WTC11 (cell line): ENCODE measurements at regions not wholly inside any gene's neighbourhood (a gene's known extent, or its start where the extent isn't known, plus 50 kb on each side); places are given as distances from the start of the nearest gene placed in this dataset.

ENCODE experiments used
- ATAC-seq: fragments of 200-7000 bp; cut with Tn5 transposase; 2 replicates; pipeline ENCODE4 v1.10.0; 2021; ENCODE audit warnings: mild to moderate bottlenecking, moderate library complexity
- CTCF ChIA-PET: fragments of 300-600 bp; sonication (Branson Sonifier 250); formaldehyde crosslinking; loops from one replicate; lab custom pipeline; 2021; ENCODE audit warnings: antibody characterized with exemption; lab: Charles Lee
- POLR2A ChIA-PET: fragments of 350-600 bp; sonication (Branson Sonifier 250); formaldehyde crosslinking; loops from one replicate; lab custom pipeline; 2021; ENCODE audit warnings: antibody characterized with exemption; lab: Charles Lee
- DNase-seq: peaks from one replicate; pipeline ENCODE4 v3.0.0; 2021; ENCODE audit warnings: low spot score
- H3K27ac Mint-ChIP-seq: 2 replicates; pipeline ENCODE4 v1.8.0; 2021; ENCODE audit warnings: mixed read lengths
- H3K27me3 Mint-ChIP-seq: 2 replicates; pipeline ENCODE4 v1.8.0; 2021; ENCODE audit warnings: low read depth, mild to moderate bottlenecking, moderate library complexity, mixed read lengths
- H3K36me3 Mint-ChIP-seq: 2 replicates; pipeline ENCODE4 v1.8.0; 2021; ENCODE audit warnings: mixed read lengths
- H3K4me1 Mint-ChIP-seq: 2 replicates; pipeline ENCODE4 v1.8.0; 2022; ENCODE audit warnings: mixed read lengths
- H3K4me3 Mint-ChIP-seq: 2 replicates; pipeline ENCODE4 v1.8.0; 2021; ENCODE audit warnings: mild to moderate bottlenecking, moderate library complexity, mixed read lengths
- H3K9me3 Mint-ChIP-seq: 2 replicates; pipeline ENCODE4 v1.8.0; 2021; ENCODE audit warnings: mixed read lengths
- NR3C1 ChIP-seq: sonication (generic); formaldehyde crosslinking; conservative IDR thresholded peaks from 2 replicates; pipeline ENCODE4 v1.8.1; 2023; ENCODE audit warnings: low read depth, mild to moderate bottlenecking, missing genetic modification reagents
- PREB ChIP-seq: sonication (generic); formaldehyde crosslinking; IDR thresholded peaks from 2 replicates; pipeline ENCODE4 v1.8.1; 2022; ENCODE audit warnings: mild to moderate bottlenecking, missing genetic modification reagents, moderate library complexity, borderline replicate concordance
- SP1 ChIP-seq: sonication (generic); formaldehyde crosslinking; conservative IDR thresholded peaks from 2 replicates; pipeline ENCODE4 v1.8.1; 2022; ENCODE audit warnings: missing genetic modification reagents
- STAT6 ChIP-seq: sonication (generic); formaldehyde crosslinking; conservative IDR thresholded peaks from 2 replicates; pipeline ENCODE4 v1.8.1; 2023; ENCODE audit warnings: mild to moderate bottlenecking, low read depth, missing genetic modification reagents, moderate library complexity
- TEAD1 ChIP-seq: sonication (generic); formaldehyde crosslinking; IDR thresholded peaks from 2 replicates; pipeline ENCODE4 v1.8.0; 2022; ENCODE audit warnings: mild to moderate bottlenecking, missing genetic modification reagents
- TEAD4 ChIP-seq: sonication (generic); formaldehyde crosslinking; IDR thresholded peaks from 2 replicates; pipeline ENCODE4 v1.8.0; 2022; ENCODE audit warnings: mild to moderate bottlenecking, missing genetic modification reagents
- TP53 ChIP-seq: sonication (generic); formaldehyde crosslinking; IDR thresholded peaks from 2 replicates; pipeline ENCODE4 v1.8.1; 2023; ENCODE audit warnings: mild to moderate bottlenecking, missing genetic modification reagents
- ZNF138 ChIP-seq: sonication (generic); formaldehyde crosslinking; conservative IDR thresholded peaks from 2 replicates; pipeline ENCODE4 v1.8.1; 2022; ENCODE audit warnings: mild to moderate bottlenecking, moderate library complexity, missing genetic modification reagents
- ZNF219 ChIP-seq: sonication (generic); formaldehyde crosslinking; IDR thresholded peaks from 2 replicates; pipeline ENCODE4 v1.8.0; 2023; ENCODE audit warnings: missing genetic modification reagents, mild to moderate bottlenecking, borderline replicate concordance
- ZNF263 ChIP-seq: sonication (generic); formaldehyde crosslinking; IDR thresholded peaks from 2 replicates; pipeline ENCODE4 v1.8.1; 2022; ENCODE audit warnings: low read depth, mild to moderate bottlenecking, moderate library complexity, missing genetic modification reagents
- ZNF317 ChIP-seq: sonication (generic); formaldehyde crosslinking; IDR thresholded peaks from 2 replicates; pipeline ENCODE4 v1.8.1; 2023; ENCODE audit warnings: low read depth, mild to moderate bottlenecking, moderate library complexity, missing genetic modification reagents, borderline replicate concordance
- ZNF512 ChIP-seq: sonication (generic); formaldehyde crosslinking; IDR thresholded peaks from 2 replicates; pipeline ENCODE4 v1.8.1; 2022; ENCODE audit warnings: missing genetic modification reagents, borderline replicate concordance
- TF ChIP-seq, protein P1 (sequence below): sonication (generic); formaldehyde crosslinking; IDR thresholded peaks from 2 replicates; pipeline ENCODE4 v1.8.1; 2023; ENCODE audit warnings: mild to moderate bottlenecking, missing genetic modification reagents, borderline replicate concordance
- TF ChIP-seq, protein P2 (sequence below): sonication (generic); formaldehyde crosslinking; IDR thresholded peaks from 2 replicates; pipeline ENCODE4 v1.8.0; 2023; ENCODE audit warnings: missing genetic modification reagents, mild to moderate bottlenecking, borderline replicate concordance
- TF ChIP-seq, protein P3 (sequence below): fragments of 250-450 bp; sonication (Bioruptor Pico); IDR thresholded peaks from 2 replicates; pipeline ENCODE4 v1.8.0; 2021; ENCODE audit warnings: mild to moderate bottlenecking
- TF ChIP-seq, protein P4 (sequence below): fragments of 250-450 bp; sonication (Bioruptor Pico); IDR thresholded peaks from 2 replicates; pipeline ENCODE4 v1.9.0; 2021; ENCODE audit warnings: mild to moderate bottlenecking, borderline replicate concordance

- TF ChIP-seq, protein P1, sequence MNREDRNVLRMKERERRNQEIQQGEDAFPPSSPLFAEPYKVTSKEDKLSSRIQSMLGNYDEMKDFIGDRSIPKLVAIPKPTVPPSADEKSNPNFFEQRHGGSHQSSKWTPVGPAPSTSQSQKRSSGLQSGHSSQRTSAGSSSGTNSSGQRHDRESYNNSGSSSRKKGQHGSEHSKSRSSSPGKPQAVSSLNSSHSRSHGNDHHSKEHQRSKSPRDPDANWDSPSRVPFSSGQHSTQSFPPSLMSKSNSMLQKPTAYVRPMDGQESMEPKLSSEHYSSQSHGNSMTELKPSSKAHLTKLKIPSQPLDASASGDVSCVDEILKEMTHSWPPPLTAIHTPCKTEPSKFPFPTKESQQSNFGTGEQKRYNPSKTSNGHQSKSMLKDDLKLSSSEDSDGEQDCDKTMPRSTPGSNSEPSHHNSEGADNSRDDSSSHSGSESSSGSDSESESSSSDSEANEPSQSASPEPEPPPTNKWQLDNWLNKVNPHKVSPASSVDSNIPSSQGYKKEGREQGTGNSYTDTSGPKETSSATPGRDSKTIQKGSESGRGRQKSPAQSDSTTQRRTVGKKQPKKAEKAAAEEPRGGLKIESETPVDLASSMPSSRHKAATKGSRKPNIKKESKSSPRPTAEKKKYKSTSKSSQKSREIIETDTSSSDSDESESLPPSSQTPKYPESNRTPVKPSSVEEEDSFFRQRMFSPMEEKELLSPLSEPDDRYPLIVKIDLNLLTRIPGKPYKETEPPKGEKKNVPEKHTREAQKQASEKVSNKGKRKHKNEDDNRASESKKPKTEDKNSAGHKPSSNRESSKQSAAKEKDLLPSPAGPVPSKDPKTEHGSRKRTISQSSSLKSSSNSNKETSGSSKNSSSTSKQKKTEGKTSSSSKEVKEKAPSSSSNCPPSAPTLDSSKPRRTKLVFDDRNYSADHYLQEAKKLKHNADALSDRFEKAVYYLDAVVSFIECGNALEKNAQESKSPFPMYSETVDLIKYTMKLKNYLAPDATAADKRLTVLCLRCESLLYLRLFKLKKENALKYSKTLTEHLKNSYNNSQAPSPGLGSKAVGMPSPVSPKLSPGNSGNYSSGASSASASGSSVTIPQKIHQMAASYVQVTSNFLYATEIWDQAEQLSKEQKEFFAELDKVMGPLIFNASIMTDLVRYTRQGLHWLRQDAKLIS, result no peak
- TF ChIP-seq ZNF512 (CRISPR knock-in tag), result no peak
- no peak for TF ChIP-seq SP1 (CRISPR knock-in tag)
- no peak for TF ChIP-seq STAT6 (CRISPR knock-in tag)
- TF ChIP-seq TEAD4 (CRISPR knock-in tag), result no peak
- TF ChIP-seq, protein P2, sequence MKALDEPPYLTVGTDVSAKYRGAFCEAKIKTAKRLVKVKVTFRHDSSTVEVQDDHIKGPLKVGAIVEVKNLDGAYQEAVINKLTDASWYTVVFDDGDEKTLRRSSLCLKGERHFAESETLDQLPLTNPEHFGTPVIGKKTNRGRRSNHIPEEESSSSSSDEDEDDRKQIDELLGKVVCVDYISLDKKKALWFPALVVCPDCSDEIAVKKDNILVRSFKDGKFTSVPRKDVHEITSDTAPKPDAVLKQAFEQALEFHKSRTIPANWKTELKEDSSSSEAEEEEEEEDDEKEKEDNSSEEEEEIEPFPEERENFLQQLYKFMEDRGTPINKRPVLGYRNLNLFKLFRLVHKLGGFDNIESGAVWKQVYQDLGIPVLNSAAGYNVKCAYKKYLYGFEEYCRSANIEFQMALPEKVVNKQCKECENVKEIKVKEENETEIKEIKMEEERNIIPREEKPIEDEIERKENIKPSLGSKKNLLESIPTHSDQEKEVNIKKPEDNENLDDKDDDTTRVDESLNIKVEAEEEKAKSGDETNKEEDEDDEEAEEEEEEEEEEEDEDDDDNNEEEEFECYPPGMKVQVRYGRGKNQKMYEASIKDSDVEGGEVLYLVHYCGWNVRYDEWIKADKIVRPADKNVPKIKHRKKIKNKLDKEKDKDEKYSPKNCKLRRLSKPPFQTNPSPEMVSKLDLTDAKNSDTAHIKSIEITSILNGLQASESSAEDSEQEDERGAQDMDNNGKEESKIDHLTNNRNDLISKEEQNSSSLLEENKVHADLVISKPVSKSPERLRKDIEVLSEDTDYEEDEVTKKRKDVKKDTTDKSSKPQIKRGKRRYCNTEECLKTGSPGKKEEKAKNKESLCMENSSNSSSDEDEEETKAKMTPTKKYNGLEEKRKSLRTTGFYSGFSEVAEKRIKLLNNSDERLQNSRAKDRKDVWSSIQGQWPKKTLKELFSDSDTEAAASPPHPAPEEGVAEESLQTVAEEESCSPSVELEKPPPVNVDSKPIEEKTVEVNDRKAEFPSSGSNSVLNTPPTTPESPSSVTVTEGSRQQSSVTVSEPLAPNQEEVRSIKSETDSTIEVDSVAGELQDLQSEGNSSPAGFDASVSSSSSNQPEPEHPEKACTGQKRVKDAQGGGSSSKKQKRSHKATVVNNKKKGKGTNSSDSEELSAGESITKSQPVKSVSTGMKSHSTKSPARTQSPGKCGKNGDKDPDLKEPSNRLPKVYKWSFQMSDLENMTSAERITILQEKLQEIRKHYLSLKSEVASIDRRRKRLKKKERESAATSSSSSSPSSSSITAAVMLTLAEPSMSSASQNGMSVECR (CRISPR knock-in tag), result no peak
Observed at GRCh38 chr10:33395201-33395600, 60.7 kb upstream of the NRP1 start (continued).

- Mint-ChIP-seq H3K9me3 (peaks cover 15% of the 10 kb centered on the region), H3K4me3 (no peak overlapping the region), H3K27ac (no peak overlapping the region), H3K36me3 (peaks cover 10% of the 10 kb centered on the region; the same call in 1 of the 2 replicates), H3K27me3 (no peaks in the 10 kb centered on the region), H3K4me1 (no peaks in the 10 kb centered on the region; the same call in 1 of the 2 replicates)
- no peak for ATAC-seq
- DNase-seq, result no peak
- POLR2A ChIA-PET, result no interaction called here
- CTCF ChIA-PET, result no interaction called here
- TF ChIP-seq NR3C1 (CRISPR knock-in tag), result no peak
- TF ChIP-seq TP53 (CRISPR knock-in tag), result no peak
- no peak for TF ChIP-seq ZNF317
- no peak for TF ChIP-seq ZNF138 (CRISPR knock-in tag)
- TF ChIP-seq ZNF219, result no peak
- TF ChIP-seq, protein P3, sequence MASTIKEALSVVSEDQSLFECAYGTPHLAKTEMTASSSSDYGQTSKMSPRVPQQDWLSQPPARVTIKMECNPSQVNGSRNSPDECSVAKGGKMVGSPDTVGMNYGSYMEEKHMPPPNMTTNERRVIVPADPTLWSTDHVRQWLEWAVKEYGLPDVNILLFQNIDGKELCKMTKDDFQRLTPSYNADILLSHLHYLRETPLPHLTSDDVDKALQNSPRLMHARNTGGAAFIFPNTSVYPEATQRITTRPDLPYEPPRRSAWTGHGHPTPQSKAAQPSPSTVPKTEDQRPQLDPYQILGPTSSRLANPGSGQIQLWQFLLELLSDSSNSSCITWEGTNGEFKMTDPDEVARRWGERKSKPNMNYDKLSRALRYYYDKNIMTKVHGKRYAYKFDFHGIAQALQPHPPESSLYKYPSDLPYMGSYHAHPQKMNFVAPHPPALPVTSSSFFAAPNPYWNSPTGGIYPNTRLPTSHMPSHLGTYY, result no peak
- TF ChIP-seq, protein P4, sequence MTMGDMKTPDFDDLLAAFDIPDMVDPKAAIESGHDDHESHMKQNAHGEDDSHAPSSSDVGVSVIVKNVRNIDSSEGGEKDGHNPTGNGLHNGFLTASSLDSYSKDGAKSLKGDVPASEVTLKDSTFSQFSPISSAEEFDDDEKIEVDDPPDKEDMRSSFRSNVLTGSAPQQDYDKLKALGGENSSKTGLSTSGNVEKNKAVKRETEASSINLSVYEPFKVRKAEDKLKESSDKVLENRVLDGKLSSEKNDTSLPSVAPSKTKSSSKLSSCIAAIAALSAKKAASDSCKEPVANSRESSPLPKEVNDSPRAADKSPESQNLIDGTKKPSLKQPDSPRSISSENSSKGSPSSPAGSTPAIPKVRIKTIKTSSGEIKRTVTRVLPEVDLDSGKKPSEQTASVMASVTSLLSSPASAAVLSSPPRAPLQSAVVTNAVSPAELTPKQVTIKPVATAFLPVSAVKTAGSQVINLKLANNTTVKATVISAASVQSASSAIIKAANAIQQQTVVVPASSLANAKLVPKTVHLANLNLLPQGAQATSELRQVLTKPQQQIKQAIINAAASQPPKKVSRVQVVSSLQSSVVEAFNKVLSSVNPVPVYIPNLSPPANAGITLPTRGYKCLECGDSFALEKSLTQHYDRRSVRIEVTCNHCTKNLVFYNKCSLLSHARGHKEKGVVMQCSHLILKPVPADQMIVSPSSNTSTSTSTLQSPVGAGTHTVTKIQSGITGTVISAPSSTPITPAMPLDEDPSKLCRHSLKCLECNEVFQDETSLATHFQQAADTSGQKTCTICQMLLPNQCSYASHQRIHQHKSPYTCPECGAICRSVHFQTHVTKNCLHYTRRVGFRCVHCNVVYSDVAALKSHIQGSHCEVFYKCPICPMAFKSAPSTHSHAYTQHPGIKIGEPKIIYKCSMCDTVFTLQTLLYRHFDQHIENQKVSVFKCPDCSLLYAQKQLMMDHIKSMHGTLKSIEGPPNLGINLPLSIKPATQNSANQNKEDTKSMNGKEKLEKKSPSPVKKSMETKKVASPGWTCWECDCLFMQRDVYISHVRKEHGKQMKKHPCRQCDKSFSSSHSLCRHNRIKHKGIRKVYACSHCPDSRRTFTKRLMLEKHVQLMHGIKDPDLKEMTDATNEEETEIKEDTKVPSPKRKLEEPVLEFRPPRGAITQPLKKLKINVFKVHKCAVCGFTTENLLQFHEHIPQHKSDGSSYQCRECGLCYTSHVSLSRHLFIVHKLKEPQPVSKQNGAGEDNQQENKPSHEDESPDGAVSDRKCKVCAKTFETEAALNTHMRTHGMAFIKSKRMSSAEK (CRISPR knock-in tag), result no peak
- TF ChIP-seq TEAD1 (CRISPR knock-in tag), result no peak
- TF ChIP-seq ZNF263 (CRISPR knock-in tag), result no peak
- no peak for TF ChIP-seq PREB (CRISPR knock-in tag)
Observed at GRCh38 chr10:33392706-33393105, 58.2 kb upstream of the NRP1 start.
